Activated CD4-positive, alpha-beta T cell treated with anti-CD3 and anti-CD28 coated beads for 48 hours (primary cell): ENCODE measurements at regions not wholly inside any gene's neighbourhood (a gene's known extent, or its start where the extent isn't known, plus 50 kb on each side); places are given as distances from the start of the nearest gene placed in this dataset.
"Not testable (repeated sequence)": the region's sequence is repeated elsewhere in the genome, so short reads cannot be mapped to it uniquely, and the experiment has no call there.

Source experiments
- DNase-seq: peaks from one replicate; pipeline ENCODE4 v3.0.0-alpha.2; 2020

DNA sequence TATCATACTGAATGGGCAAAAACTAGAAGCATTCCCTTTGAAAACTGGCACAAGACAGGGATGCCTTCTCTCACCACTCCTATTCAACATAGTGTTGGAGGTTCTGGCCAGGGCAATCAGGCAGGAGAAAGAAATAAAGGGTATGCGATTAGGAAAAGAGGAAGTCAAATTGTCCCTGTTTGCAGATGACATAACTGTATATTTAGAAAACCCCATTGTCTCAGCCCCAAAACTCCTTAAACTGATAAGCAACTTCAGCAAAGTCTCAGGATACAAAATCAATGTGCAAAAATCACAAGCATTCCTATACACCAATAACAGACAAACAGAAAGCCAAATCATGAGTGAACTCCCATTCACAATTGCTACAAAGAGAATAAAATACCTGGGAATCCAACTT lies 52.5 kb upstream of the CCDC71L start:
- DNase-seq, result not testable (repeated sequence)

DNA sequence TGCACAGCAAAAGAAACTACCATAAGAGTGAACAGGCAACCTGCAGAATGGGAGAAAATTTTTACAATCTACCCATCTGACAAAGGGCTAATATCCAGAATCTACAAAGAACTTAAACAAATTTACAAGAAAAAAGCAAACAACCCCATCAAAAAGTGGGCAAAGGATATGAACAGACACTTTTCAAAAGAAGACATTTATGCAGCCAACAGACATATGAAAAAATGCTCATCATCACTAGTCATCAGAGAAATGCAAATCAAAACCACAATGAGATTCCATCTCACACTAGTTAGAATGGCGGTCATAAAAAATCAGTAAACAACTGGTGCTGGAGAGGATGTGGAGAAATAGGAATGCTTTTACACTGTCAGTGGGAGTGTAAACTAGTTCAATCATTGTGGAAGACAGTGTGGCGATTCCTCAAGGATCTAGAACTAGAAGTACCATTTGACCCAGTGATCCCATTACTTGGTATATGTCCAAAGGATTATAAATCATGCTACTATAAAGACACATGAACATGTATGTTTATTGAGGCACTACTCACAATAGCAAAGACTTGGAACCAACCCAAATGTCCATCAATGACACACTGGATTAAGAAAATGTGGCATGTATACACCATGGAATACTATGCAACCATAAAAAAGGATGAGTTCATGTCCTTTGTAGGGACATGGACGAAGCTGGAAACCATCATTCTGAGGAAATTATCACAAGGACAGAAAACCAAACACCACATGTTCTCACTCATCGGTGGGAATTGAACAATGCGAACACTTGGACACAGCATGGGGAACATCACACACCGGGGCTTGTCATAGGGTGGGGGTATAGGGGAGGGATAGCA lies 53.9 kb upstream of the CCDC71L start:
- not testable (repeated sequence) for DNase-seq

DNA sequence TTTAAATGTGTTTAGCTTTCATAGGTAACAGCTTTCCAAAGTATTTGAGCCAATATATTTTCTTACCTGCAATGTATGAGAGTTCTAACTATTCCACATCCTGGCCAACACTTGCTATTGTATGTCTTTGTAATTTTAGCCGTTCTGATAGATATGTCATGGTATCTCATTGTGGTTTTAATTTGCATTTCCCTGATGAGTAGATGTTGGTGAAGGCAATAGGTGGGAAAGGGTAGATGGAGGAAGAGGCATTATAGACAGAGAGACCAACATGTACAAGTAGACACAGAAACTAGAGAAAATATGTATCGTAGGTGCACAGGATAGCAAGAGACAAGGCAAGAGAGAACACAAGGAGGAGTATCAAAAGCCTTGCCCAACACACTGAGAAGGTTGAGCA lies 54.8 kb upstream of the CCDC71L start:
- DNase-seq, result no peak

DNA sequence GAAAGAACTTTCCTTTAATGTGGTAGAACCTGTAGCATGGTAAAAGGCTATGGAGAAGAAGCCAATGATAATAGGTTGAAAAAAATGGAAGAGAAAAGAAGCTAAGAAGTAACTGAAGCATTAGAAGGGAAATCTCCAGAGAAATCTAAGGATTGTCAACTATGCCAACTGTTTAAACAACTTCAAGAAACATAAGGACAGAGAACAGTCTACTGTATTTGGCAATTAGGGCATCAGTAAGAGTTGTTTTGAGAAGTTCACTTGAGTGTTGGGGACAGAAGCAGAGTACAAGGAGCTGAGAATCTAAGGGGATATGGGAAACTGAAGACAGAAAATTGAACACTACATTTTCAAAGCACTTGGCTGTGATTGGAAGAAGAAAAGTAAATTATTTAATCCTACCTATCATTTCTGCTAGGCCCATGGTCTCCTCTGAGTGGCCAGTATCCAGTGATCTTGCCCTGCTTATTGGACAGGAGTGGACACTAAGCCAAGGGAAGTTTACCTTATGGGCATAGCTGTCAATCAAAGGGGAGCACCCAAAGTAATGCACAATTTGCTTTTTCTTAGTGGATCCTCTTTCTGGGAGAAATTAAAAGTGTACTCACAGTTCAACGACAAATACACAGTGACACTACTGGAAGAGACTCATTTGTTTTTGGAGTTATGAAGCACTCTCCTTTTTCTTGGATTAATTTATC lies 56.4 kb upstream of the CCDC71L start:
- no peak for DNase-seq

DNA sequence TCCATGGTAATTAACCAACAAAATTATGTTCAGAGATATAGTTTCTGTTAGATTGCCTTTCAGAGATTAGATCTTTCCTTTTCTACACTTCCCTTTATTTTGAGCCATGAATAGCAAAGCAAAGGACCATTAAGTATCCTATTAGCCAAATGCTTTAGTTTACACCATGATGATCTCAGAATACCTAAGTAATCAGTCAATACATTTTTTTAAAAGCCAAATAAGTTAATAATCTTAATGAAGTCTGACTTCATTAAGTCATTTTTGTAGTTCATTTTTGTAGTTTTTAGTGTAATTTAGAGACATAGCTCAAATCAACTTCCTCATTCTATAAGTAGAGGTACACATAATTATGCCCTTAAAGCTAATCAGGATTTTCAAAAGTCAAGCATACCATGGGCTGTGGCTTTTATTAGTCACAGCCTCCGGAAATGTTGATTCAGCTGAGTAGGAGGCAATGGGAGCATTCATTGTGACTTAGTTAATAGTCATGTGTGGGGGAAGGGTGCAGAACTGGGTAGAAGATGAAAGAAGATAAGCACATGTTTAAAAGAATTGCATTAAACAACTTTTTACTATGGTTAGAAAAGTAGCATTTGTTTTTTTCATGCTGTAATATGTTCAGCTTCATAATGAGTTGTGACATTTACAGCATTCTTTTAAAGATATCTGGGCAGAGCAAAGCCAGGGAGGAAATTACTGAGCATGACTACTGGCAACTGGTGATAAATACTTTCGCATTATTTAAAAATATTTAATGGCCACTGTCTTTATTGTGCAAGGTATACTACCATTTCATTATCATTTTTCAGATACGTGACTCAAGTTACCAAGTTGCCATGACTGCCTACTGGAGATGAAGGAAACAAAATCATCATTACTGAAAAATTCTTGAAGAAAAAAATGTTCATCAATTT lies 57.3 kb upstream of the CCDC71L start:
- DNase-seq, result peak; percentile 87

- no peak for DNase-seq
These were observed 59.7 kb upstream of the CCDC71L start for GRCh38 chr7:106720641-106721040.

GRCh38 chr7:106721816-106722785 lies 61.1 kb upstream of the CCDC71L start:
- no peak for DNase-seq

- DNase-seq, result no peak
These were observed 62.4 kb upstream of the CCDC71L start for GRCh38 chr7:106723398-106723797.

DNA sequence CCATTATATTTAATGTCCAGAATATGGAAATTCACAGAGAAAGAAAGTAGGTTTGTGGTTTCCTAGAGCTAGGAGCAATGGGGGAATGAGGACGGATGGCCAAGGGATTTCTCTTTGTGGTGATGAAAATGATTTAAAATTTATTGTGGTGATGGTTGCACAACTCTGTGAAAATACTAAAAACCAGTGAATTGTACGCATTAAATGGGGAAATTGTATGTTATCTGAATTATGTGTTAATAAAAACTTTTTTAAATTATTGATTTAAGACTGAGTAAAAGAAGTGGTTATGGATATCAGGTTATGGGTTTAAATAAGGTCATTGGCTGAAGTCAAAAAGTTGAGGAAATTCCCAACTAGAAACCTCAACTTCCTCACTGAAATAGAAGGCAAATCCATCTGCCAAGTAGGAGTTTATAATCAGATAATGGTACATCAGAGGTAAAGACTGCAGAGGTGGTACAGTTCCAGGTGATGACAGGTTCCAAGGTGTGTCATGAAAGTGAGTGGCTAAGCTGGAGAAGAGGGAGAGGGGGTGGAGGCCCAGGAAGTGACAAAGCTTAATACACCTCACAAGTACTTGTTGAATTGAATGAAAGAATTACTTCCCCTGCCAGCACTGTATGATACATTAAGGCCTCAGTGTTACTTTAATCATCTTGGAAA lies 68.9 kb upstream of the CCDC71L start:
- DNase-seq, result peak; percentile 27

DNA sequence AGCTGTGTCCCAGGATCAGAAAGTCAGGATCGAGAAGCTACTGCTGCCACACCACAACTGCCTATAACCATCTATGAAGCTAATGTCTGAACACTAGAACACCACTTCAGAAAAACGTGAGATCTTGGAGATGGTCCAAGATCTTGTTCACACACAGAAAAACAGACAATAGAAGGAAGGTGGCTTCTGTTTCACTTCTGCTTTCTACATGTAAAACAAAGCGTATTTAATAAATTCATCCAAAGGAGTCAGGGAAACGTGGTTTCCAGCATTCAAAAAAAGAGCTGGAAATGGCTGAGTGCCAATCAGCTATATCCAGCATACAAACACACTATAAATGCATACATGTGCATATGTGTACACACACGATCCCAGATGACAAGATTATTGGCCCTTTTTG lies 70.2 kb upstream of the CCDC71L start:
- DNase-seq, result no peak

DNA sequence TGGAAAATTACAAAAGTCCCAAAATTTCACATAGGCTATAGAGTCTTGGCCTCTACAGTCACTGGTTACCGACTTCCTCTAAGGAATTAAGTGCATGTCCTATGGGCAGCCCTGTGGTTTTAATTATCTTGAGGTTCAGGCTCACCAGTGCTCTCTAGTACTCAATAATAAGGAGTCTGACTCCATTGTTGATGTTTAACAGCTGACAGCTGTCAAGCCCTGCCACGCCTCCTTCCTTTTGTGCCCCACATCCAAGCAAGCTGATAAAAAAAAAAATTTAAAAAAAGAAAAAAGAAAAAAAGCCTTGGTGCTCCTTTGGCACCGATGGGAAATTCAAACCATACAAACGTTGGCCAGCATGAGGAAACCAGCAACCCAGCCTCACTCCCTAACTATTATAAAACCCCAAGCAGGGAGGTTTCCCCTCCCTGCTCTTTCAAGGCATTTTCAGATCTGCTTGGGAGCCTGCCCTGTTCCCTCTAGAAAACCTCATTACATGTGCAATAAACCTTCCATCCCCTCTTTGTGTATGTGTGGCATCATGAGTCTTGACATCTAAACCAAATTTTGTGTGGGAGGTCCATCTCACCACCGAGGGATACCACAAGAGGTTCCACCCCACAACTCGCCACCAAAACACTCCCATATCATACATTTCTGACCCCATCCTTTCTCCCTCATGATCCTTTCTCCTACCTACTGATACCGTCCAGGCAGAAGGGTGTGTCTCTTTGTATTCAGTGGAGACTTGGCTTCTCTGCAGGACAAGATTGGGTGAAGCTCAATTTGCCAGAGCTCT lies 70.9 kb upstream of the CCDC71L start:
- DNase-seq, result no peak

DNA sequence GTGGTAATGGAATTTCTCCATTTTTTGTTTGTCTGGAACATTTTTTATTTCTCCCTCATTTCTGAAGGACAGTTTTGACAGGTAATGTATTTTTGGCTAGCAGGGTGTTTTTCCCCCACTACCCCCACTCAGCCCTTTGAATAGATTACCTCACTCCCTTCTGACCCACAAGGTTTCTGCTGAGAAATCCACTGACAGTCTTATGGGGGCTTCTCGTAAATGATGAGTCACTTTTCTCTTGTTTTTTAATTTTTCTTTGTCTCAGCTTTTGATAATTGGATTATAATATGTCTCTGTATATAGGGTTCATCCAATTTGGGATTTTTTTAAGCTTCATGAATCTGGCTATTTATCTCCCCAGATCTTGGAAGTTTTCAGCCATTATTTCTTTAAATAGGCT lies 74.7 kb upstream of the CCDC71L start:
- DNase-seq, result no peak

- no peak for DNase-seq
These were observed 75.2 kb upstream of the CCDC71L start for GRCh38 chr7:106736123-106736507.

- DNase-seq, result peak; percentile 53
These were observed 75.7 kb upstream of the CCDC71L start for GRCh38 chr7:106736508-106737201.

GRCh38 chr7:106737202-106737562 lies 76.2 kb upstream of the CCDC71L start:
- no peak for DNase-seq

GRCh38 chr7:106740806-106741205 lies 79.8 kb upstream of the CCDC71L start:
- DNase-seq, result no peak

GRCh38 chr7:106744563-106745091 lies 83.7 kb upstream of the CCDC71L start:
- DNase-seq, result no peak

- DNase-seq, result not testable (repeated sequence)
These were observed 86.3 kb upstream of the CCDC71L start for GRCh38 chr7:106747301-106747700.

DNA sequence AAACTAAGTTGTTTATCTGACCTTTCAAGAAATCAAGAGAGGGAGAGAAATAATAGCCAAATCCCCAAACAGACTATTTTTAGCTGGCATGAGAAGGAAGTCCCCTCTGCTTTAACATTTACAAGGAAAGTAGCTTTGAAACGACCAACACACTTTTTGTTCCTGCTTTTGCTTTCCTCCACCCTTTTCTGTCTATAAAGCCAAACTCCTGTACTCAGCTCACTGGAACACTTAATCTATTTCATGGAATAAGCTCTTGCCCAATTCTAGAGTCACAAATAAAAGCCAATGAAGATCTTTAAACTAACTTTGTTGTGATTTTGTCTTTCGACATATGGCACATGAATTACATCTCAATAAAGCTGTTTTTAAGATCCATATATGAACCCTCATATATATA lies 86.8 kb upstream of the CCDC71L start:
- DNase-seq, result no peak

DNA sequence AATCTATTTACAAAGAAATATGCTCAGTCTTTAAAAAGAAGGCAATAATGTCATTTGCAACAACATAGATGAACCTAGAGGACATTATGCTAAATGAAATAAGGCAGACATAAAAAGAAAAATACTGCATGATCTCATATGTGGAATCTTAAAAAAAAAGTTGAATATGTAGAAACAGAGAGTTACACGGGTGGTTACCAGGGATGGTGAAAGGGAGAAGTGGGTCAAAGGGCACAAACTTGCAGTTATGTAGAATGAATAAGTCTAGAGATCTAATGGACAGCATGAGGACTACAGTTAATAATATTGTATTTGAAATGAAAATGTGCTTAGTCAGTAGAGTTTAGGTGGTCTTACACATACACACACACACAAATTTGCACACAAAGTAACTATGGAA lies 88.2 kb upstream of the CCDC71L start:
- no peak for DNase-seq
